H9 (cell line): ENCODE measurements at regions not wholly inside any gene's neighbourhood (a gene's known extent, or its start where the extent isn't known, plus 50 kb on each side); places are given as distances from the start of the nearest gene placed in this dataset.

Source experiments
- DNase-seq: peaks from one replicate; pipeline ENCODE4 v3.0.0-alpha.2; 2017
- H2AFZ ChIP-seq: one replicate; pipeline ENCODE4 v1.6.1; 2013; ENCODE audit warnings: mild to moderate bottlenecking, low read length, control low read depth, moderate library complexity
- H2AK5ac ChIP-seq: 2 replicates; pipeline ENCODE4 v1.6.1; 2013; ENCODE audit warnings: low read length, control low read depth, mixed read lengths; ENCODE audit not compliant: insufficient read length
- H2BK120ac ChIP-seq: one replicate; pipeline ENCODE4 v1.6.1; 2013; ENCODE audit warnings: low read depth, mild to moderate bottlenecking, low read length, control low read depth, inconsistent platforms; ENCODE audit not compliant: poor library complexity, severe bottlenecking
- H2BK12ac ChIP-seq: 2 replicates; pipeline ENCODE4 v1.6.1; 2013; ENCODE audit warnings: low read length, control low read depth, mixed read lengths, low read depth; ENCODE audit not compliant: insufficient read length
- H2BK15ac ChIP-seq: 2 replicates; pipeline ENCODE4 v1.6.1; 2013; ENCODE audit warnings: low read depth, low read length, control low read depth
- H2BK20ac ChIP-seq: one replicate; pipeline ENCODE4 v1.6.1; 2013; ENCODE audit warnings: low read depth, mild to moderate bottlenecking, low read length, control low read depth, inconsistent platforms; ENCODE audit not compliant: poor library complexity, severe bottlenecking
- H2BK5ac ChIP-seq: 2 replicates; pipeline ENCODE4 v1.6.1; 2013; ENCODE audit warnings: low read length, control low read depth, mixed read lengths; ENCODE audit not compliant: insufficient read length
- H3K14ac ChIP-seq: 2 replicates; pipeline ENCODE4 v1.6.1; 2013; ENCODE audit warnings: low read length, control low read depth; ENCODE audit not compliant: insufficient read depth
- H3K18ac ChIP-seq: 2 replicates; pipeline ENCODE4 v1.6.1; 2013; ENCODE audit warnings: low read depth, mild to moderate bottlenecking, mixed read lengths, low read length, control low read depth; ENCODE audit not compliant: insufficient read length
- H3K23ac ChIP-seq: 2 replicates; pipeline ENCODE4 v1.6.1; 2013; ENCODE audit warnings: low read length, control low read depth, mixed read lengths, low read depth; ENCODE audit not compliant: insufficient read length
- H3K23me2 ChIP-seq: 2 replicates; pipeline ENCODE4 v1.6.1; 2013; ENCODE audit warnings: low read depth, mild to moderate bottlenecking, mixed read lengths, low read length, control low read depth; ENCODE audit not compliant: insufficient read length, poor library complexity, severe bottlenecking
- H3K27ac ChIP-seq: 2 replicates; pipeline ENCODE4 v1.5.1; 2013; ENCODE audit warnings: low read length, control low read depth, mixed read lengths, low read depth; ENCODE audit not compliant: insufficient read length
- H3K27me3 ChIP-seq: 2 replicates; pipeline ENCODE4 v1.6.1; 2013; ENCODE audit warnings: low read length, control low read depth, inconsistent platforms; ENCODE audit not compliant: insufficient read depth
- H3K4ac ChIP-seq: 2 replicates; pipeline ENCODE4 v1.6.1; 2013; ENCODE audit warnings: low read depth, mild to moderate bottlenecking, control low read depth, inconsistent platforms, low read length, moderate library complexity
- H3K4me1 ChIP-seq: 2 replicates; pipeline ENCODE4 v1.6.1; 2013; ENCODE audit warnings: low read length, control low read depth, inconsistent platforms; ENCODE audit not compliant: insufficient read depth
- H3K4me2 ChIP-seq: 2 replicates; pipeline ENCODE4 v1.6.1; 2013; ENCODE audit warnings: low read length, control low read depth, mixed read lengths; ENCODE audit not compliant: insufficient read length, insufficient read depth
- H3K56ac ChIP-seq: 2 replicates; pipeline ENCODE4 v1.6.1; 2013; ENCODE audit warnings: low read depth, mild to moderate bottlenecking, mixed read lengths, low read length, control low read depth; ENCODE audit not compliant: insufficient read length
- H3K79me1 ChIP-seq: 2 replicates; pipeline ENCODE4 v1.6.1; 2013; ENCODE audit warnings: low read depth, mild to moderate bottlenecking, moderate library complexity, low read length, control low read depth, inconsistent platforms; ENCODE audit not compliant: insufficient read depth, poor library complexity, severe bottlenecking
- H3K79me2 ChIP-seq: 2 replicates; pipeline ENCODE4 v1.6.1; 2013; ENCODE audit warnings: low read length, control low read depth, inconsistent platforms; ENCODE audit not compliant: insufficient read depth
- H3K9ac ChIP-seq: 2 replicates; pipeline ENCODE4 v1.6.1; 2013; ENCODE audit warnings: low read length, control low read depth, mixed read lengths; ENCODE audit not compliant: insufficient read length; ENCODE audit errors: extremely low read depth
- H3K9me3 ChIP-seq: one replicate; pipeline ENCODE4 v1.6.1; 2013; ENCODE audit warnings: low read depth, low read length, inconsistent platforms; ENCODE audit not compliant: control insufficient read depth
- H3T11ph ChIP-seq: one replicate; pipeline ENCODE4 v1.6.1; 2013; ENCODE audit warnings: mild to moderate bottlenecking, low read length, control low read depth, inconsistent platforms
- H4K20me1 ChIP-seq: one replicate; pipeline ENCODE4 v1.6.1; 2013; ENCODE audit not compliant: control insufficient read depth, insufficient read length, insufficient read depth
- H4K5ac ChIP-seq: 2 replicates; pipeline ENCODE4 v1.6.1; 2013; ENCODE audit warnings: low read depth, mild to moderate bottlenecking, mixed read lengths, low read length, control low read depth; ENCODE audit not compliant: insufficient read length
- H4K8ac ChIP-seq: replicated peaks from 2 replicates; pipeline ENCODE4 v1.6.1; 2013; ENCODE audit warnings: low read length, control low read depth, mixed read lengths, low read depth; ENCODE audit not compliant: insufficient read length
- H4K91ac ChIP-seq: 2 replicates; pipeline ENCODE4 v1.6.1; 2013; ENCODE audit warnings: low read depth, mild to moderate bottlenecking, moderate library complexity, mixed read lengths, low read length, control low read depth; ENCODE audit not compliant: insufficient read length
- H3K27ac Mint-ChIP-seq, 3 experiments: 2 replicates in 2 of 3; 3 replicates in 1 of 3; pipeline ENCODE4 v1.8.0; 2020 to 2021; ENCODE audit warnings: mixed read lengths in 3 of 3, mild to moderate bottlenecking in 1 of 3, moderate library complexity in 1 of 3
- H3K27me3 Mint-ChIP-seq: 2 replicates; pipeline ENCODE4 v1.8.0; 2021; ENCODE audit warnings: low read depth, mild to moderate bottlenecking, moderate library complexity, mixed read lengths
- H3K36me3 Mint-ChIP-seq, 3 experiments: 2 replicates in 2 of 3; 3 replicates in 1 of 3; pipeline ENCODE4 v1.8.0; 2020 to 2021; ENCODE audit warnings: low read depth in 3 of 3, mixed read lengths in 3 of 3; ENCODE audit not compliant: insufficient read depth in 1 of 3
- H3K4me1 Mint-ChIP-seq, 2 experiments: 2 replicates each; pipeline ENCODE4 v1.8.0; 2020; ENCODE audit warnings: mixed read lengths in 2 of 2
- H3K4me3 Mint-ChIP-seq, 2 experiments: 2 replicates in 1 of 2; 3 replicates in 1 of 2; pipeline ENCODE4 v1.8.0; 2020 to 2021; ENCODE audit warnings: mild to moderate bottlenecking in 2 of 2, mixed read lengths in 2 of 2, moderate library complexity in 1 of 2
- H3K9me3 Mint-ChIP-seq, 2 experiments: 2 replicates in 1 of 2; 3 replicates in 1 of 2; pipeline ENCODE4 v1.8.0; 2020; ENCODE audit warnings: mild to moderate bottlenecking in 2 of 2, mixed read lengths in 2 of 2, moderate library complexity in 1 of 2
- WGBS: extraction: QIAGEN DNeasy Blood & Tissue Kit; methylation state at CpG from one replicate; pipeline ENCODE4 v1.1.7; 2013; ENCODE audit warnings: missing lambda C conversion rate, low lambda C conversion rate, mixed read lengths; ENCODE audit not compliant: insufficient read length; ENCODE audit errors: extremely low coverage; 5-methylcytosine and 5-hydroxymethylcytosine counted together
- TF ChIP-seq, protein P1 (sequence below): fragments of 200-600 bp; sonication (generic); conservative IDR thresholded peaks from 3 replicates; pipeline ENCODE4 v1.8.0; 2021; ENCODE audit warnings: antibody characterized with exemption, mild to moderate bottlenecking

DNA sequence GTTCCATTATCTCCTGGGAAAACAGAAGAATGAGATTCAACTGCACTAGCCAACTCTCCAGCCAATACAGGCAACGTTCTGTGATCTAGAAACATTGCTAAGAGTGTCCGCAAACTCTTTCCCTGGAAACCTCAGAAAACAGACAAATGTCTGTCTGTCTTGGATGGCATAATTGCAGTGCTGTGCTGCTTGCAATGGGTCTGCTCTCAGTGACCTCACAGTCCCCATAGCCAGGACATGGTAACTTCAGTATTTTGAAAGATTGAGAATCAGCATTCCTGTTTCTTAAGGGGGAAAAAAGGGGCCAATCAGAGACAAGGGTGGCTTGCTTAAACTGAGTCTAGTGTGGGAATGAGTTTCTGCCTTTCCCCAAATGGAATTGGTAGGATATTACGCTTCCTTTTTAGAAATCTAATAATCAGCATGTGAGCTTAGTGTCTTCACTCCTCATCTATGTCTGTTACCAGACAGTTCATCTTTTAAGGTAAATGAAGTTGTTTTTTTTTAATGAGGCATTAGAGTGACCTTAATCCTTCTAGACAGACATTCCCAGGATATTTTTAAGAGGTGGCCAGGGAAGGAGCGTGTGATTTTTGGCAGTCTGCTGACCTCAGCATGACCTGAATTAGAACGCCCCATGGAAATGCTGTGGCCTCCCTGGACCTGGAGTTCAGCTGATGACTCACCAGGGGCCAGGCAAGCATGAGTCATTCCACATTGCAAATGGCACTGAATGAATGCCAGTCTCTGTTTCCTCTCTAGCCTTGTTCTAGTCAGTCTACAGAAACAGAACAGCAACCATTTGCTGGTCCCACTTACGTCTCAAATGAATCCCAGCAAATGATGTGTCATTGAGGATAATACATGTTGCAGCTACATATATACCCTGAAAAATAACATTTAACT lies 210.2 kb upstream of the ACTBL2 start:
- Mint-ChIP-seq H3K36me3 (no peaks in the 10 kb centered on the region), H3K4me1 (peaks cover 12 to 13% of the 10 kb centered on the region in 2 experiments), H3K27ac (no peak overlapping the region; a peak in 2 of 7 replicates), H3K27me3 (no peaks in the 10 kb centered on the region), H3K4me3 (no peak overlapping the region), H3K9me3 (no peaks in the 10 kb centered on the region)
- Histone ChIP-seq H3K79me2 (no peaks in the 10 kb centered on the region), H3K27me3 (no peaks in the 10 kb centered on the region), H3K9me3 (no peaks in the 10 kb centered on the region), H4K5ac (no peak overlapping the region), H2BK20ac (no peak overlapping the region), H3K4me2 (no peak overlapping the region), H2BK12ac (no peak overlapping the region), H2AFZ (no peak overlapping the region), H4K8ac (no peak overlapping the region), H3K18ac (no peak overlapping the region), H4K91ac (no peak overlapping the region), H3T11ph (no peak overlapping the region), H3K4ac (no peak overlapping the region), H3K9ac (no peak overlapping the region), H2BK120ac (no peak overlapping the region), H3K23ac (no peak overlapping the region), H3K4me1 (peaks cover 2% of the 10 kb centered on the region; the same call in 1 of the 2 replicates), H2BK15ac (no peak overlapping the region), H2AK5ac (no peak overlapping the region), H3K23me2 (no peaks in the 10 kb centered on the region), H3K79me1 (no peaks in the 10 kb centered on the region), H3K14ac (no peak overlapping the region), H3K27ac (no peak overlapping the region), H4K20me1 (no peaks in the 10 kb centered on the region), H2BK5ac (no peak overlapping the region), H3K56ac (no peak overlapping the region)
- TF ChIP-seq, protein P1, sequence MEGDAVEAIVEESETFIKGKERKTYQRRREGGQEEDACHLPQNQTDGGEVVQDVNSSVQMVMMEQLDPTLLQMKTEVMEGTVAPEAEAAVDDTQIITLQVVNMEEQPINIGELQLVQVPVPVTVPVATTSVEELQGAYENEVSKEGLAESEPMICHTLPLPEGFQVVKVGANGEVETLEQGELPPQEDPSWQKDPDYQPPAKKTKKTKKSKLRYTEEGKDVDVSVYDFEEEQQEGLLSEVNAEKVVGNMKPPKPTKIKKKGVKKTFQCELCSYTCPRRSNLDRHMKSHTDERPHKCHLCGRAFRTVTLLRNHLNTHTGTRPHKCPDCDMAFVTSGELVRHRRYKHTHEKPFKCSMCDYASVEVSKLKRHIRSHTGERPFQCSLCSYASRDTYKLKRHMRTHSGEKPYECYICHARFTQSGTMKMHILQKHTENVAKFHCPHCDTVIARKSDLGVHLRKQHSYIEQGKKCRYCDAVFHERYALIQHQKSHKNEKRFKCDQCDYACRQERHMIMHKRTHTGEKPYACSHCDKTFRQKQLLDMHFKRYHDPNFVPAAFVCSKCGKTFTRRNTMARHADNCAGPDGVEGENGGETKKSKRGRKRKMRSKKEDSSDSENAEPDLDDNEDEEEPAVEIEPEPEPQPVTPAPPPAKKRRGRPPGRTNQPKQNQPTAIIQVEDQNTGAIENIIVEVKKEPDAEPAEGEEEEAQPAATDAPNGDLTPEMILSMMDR: no peak
- DNase-seq: peak; percentile 78
- no CpG with 5 or more reads among the region's 6 CpGs for WGBS
